CD4-positive, alpha-beta T cell treated with Interleukin-4 for 1 hour (primary cell): ENCODE measurements at regions not wholly inside any gene's neighbourhood (a gene's known extent, or its start where the extent isn't known, plus 50 kb on each side); places are given as distances from the start of the nearest gene placed in this dataset.
A peak's percentile ranks its signal among the peaks of the same experiment; 100 is the strongest.

Source experiments
- DNase-seq, 2 donors: peaks; one replicate each; pipeline ENCODE4 v3.0.0-alpha.2; 2020 to 2022

DNA sequence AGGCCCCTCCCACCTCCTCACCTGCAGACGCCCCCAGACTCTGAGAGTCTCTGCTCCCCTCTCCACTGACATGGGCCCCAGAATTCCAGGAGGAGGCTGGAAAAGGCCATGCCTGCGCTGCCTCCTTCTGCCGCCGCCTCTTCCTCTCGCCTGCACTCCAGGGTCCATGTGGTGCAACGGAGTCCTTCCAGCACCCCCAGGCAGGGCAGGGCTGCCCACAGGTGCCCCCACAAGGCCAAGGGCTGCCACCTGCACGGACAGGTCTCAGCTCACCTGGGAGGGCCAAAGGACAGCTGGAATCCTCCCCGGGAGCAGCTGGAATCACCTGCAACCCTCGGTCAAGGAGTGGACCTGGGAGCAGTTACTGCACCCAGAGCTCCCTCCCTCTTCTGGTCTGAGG is 194.9 kb downstream of the RBFOX3 start:
- DNase-seq, result no peak

DNA sequence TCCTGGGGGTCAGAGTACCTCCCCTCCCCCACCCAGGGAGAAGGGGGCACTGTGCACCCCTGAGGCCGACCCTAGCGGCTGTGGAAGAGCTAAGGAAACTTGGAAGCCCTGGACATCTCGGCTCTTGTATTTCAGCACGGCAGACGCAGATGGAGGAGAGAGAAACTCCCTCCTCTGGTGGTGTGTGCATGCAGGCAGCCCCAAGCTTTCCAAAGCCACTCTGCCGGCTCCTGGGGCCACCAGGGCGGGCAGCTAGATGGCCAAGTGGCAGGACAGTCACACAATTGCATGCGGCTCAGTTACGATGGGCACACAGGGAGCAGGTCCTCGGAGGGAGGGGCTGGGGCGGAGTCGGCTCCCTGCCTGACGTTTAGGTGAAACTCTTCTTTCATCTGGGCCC is 195.5 kb downstream of the RBFOX3 start:
- no peak for DNase-seq

DNA sequence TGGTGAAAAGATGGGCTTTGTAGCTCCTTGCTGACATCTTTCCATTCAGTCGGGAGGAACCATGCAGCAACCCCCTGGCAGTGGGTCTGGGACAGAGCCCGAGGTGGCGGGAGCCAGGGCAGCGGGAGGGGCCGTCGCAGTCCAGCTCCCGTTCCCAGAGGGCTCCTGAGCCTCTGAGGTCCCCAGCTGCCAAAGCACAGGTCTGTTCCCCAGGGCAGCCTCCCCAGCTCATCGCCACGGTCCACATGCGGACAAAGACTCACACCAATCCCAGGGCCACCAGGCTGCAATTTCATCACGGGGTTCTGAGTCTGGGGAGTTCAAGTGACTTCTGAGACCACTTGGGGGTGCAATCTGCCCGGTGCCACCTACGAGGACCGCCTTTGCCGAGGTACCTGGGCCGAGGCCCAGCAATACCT is 196.0 kb downstream of the RBFOX3 start:
- DNase-seq, result no peak

DNA sequence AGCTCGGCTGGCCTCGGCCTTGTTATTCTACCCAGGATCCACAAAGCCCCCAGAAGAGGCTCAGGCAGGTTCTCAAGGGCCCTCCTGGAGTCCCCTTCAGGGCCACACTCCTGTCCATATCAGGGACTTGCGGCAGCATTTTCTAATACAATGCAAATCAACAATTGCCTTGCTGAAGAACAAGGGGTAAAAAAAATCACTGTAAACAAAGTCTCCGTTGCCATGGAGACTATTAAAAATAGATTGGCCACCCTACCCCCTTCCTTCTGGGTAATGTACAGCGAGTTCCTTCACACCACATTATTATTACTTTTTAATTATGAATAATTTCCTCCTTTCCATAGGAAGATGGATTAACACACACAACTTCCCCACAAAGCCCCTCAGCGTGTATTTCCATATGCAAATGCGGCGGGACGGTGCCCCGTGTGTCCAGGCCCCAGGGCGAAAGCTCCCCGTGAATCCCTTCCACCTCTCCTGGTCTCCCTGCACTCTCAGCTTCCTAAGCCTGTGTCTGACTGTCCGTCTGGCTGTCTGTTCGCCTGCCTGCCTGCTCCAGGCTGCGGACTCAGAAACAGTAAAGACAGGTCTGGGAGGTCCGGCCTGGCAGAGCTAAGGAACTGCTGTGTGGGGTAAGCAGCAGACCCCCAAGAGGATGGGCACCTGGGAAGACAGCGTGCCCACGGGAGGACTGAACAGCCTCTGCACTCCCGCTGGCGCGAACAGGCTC is 196.6 kb downstream of the RBFOX3 start:
- DNase-seq, result no peak

DNA sequence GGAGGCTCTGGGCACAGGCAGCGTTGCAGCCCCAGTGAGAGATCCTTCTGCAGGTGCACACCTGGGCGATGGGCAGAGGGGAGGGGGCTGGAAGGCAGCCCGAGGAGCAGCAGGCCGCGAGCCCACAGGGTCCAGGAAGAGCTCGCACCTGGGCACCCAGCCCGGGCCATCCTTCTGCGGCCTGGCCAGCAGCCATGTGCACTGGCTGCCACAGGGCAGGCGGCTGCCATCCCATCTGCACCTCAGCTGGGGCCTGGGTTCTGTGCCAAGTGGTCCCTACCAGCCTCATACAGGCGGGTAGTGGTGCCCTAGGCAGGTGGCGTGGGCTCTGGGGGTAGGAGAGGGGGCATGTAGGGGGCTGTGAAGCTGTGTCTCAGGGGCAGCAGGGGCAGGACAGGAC is 197.2 kb downstream of the RBFOX3 start:
- no peak for DNase-seq

DNA sequence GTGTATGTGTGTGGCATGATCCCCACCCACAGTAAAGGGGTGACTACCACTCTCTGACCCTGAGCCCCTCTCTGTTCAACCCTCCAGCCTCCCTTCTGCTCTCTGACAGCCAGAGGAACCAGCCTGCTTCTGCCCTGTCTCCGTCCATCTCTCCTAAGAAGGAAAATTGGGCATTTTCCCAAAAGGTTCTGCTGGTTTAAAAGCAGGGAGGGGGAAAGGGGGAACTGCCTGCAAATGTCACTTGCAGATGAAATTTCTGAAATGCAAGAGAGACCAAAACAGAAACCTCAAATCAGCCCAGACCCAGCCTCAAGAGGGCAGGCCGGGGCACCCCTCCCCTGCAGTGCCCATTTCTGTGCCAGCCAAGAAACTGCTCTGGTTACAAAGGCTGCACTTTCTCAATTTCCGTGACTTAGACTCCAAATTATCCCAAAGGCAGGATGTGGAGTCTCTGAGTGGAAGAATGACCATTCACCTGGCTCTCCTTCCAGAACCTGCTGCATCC is 197.9 kb downstream of the RBFOX3 start:
- DNase-seq, result no peak

DNA sequence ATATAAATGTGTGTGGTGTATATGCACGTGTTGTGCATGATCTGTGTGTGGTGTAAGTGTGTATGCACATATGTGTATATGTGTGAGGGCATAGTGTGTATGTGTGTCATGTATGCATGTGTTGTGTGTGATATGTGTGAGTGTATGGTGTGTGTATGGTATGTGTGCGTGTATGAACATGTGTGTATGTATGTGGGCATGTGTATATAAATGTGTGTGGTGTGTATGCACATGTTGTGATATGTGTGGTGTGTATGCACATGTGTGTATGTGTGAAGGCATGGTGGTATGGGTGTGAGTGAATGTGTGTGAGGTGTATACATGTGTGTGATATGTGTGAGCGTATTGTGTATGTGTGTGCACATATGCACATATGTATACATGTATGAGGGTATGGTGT is 198.7 kb downstream of the RBFOX3 start:
- no peak for DNase-seq

DNA sequence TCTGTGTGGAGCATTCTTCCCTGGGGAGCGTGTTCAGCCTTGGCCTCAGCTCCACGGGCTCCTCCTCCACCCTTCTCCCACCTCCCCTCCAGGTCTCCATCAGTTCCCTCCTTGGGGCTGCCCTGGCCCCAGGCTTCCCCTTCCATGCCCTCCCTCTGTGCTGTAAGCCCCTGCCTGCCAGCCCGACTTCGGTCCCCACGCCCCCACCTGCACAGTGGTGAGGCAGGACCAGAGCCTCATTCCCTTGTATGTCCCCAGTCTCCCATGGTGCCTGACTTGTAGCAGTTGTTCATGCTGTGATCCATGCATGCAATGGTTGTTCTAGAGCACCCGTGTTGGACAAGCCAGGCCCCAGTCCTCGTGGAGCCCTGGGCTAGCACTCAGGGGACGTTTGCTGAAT is 199.4 kb downstream of the RBFOX3 start:
- no peak for DNase-seq

DNA sequence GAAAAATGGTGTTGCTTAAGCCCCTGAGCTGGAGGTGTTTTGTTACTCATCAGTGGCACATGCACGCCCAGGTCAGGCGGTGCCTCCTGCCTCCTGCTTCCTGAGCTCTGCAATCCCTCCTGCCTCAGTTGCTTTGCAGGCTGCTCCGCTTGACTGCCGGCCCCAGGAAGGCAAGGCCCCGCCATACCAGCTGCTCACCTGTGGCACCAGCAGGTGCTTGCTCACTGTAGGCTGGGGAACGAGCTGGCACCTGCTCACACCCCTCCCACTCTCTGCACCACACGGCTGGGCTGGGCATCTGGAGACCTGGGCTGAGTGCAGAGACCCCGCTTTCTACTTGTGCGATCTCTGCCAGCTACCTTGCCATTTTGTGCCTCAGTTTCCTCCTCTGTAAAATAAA is 200.2 kb downstream of the RBFOX3 start:
- no peak for DNase-seq

DNA sequence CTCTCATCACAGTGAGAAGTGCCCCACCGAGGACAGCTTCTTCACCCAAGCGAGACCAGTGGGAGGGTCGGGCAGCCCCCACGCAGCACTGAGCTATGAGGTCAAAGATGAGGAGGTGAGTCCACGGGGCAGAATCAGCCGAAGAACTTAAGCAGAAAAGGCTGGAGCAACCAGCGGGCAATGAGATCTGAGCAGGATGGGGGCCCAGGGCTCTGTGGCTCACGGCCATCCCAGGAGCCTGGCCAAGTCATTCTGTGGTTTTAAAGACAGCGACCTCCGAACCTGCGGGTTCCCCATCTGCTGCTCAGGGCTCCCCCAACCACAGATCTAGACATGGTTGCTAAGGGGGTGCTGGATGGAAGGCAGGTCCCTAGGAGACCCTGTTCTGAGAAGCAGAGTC is 202.6 kb downstream of the RBFOX3 start:
- no peak for DNase-seq

DNA sequence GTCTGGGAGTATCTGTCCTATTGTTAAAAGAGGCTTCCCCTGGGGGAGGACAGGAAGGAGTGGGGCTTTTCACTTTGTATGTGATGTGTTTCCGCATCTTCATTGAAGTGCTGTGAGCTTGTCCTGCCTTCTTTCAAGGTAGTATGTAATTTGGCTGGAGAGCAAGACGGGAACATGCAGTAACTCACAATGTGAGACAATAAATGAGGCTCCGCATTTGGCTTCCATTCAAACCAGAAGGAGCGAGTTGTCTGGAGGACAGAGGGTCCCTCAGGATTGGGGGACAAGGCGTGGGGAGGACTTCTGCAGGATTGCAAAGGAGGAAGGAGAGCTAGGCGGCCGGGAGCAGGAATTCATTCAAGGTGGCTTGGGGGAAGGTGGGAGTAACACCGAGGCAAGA is 203.5 kb downstream of the RBFOX3 start:
- DNase-seq, result no peak

DNA sequence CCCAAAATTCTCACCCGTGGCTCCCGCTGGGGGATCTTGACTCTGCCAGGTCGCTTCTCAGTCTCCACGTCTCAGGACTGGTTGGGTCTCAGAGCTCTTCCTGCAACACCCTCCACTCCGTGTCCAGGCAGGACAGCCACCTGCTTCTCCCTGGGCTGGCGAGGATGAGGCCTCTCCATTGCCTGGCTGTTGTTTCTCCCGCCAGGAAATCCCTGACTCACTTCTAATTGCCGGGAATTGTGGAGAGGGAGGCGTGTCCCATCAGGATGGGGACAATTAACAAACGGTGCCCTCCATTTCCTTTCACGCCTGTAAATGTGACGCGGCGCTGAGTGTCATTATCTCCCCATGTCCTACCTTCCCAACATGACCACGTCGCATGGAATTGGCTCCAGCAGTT is 204.5 kb downstream of the RBFOX3 start:
- DNase-seq, result no peak

DNA sequence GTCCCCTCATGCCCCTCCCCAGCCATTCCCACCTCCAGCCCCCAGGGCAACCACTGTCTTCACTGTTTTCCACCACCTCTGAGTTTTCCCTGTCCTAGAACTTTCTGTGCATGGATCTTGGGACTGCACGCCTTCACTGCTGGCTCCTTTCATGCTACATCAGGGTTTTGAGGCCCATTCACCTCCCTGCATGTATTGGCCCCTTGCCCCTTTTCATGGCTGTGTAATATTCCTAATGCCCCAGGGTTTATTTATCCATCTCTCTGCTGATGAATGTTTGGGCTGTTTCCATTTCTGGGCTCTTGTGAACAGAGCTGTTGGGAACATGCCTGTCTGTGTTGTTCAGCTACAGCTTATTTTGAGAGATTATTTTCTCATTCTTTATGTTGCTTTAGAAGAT is 205.0 kb downstream of the RBFOX3 start:
- DNase-seq, result no peak

DNA sequence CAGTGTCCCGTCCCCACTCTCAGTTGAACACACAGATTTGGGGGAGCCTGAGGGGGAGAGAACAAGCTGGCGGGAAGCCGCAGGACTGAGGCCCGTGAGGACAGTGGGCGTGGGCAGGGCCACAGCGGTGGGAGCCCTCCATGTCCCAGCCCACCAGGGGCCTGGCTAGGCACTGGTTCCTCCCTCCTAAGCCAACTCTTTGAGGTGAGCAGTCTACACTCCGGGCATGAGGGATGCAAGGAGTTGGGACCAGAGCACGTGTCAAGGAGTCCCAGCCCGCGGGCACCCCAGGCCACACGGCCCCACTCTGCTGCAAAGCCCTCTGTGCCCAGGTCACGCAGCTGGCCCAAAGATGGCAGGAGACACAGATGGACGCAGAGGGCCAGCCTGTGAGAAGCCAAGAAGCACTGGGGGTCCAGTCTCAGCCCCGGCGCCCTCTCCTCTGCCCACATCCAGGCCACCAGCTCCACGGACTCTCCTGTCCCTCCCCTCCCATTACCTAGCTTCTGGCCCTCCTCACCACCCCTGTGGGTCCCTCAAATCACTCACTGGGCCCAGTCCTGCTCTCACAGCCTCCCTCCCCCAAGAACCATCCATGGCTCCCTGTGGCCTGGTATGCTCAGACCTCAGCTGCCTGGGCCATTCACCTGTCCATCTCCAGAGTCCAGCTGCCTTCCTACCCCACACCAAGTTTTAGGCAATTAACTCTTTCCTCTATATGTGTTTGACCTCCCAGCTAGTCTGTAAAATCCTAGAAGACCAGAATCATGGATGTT is 206.5 kb downstream of the RBFOX3 start:
- DNase-seq, result no peak

DNA sequence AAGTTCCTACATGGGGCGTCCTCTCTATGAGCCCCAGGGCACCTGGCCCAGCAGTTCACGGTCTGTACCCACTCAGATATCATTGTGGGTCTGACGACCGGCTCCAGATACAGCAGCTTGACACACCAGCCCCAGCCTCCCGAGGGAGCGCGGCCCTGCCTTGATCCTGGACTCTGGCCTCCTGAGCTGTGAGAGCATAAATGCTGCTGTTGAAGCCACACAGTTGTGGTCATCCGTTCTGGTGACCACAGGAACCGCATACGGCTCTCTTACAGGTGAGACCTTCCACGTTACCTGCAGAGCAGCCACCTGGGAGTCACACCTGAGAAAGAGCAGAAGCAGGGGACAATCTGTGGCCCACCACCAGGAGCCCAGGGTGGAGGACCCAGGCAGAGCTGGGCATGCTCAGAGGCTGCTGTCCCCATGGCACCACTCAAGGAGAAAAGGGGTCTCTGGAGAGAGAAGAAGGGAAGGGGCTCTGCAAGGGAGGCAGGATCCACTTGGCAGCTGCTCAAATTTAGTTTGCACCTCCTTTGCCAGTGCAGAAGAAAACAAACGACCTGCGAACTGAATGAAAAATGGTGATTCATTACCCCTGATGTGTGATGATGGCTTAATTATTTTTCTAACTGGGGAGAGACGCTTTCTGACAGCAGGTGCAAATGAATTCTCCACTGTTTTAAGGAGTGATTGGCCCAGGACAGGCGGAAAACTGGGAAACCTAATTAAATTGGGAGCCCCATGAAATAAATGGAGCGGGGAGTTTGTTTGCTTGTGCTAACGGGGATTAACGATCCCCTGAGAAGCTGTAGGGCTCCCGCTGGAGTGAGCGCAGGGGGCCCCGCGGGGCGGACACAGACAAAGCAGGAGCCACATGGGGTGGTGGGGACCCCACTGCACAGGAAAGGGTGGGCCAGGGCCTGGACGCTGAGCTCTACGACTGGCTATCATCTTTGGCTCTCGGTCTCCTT is 208.9 kb downstream of the RBFOX3 start:
- no peak for DNase-seq

DNA sequence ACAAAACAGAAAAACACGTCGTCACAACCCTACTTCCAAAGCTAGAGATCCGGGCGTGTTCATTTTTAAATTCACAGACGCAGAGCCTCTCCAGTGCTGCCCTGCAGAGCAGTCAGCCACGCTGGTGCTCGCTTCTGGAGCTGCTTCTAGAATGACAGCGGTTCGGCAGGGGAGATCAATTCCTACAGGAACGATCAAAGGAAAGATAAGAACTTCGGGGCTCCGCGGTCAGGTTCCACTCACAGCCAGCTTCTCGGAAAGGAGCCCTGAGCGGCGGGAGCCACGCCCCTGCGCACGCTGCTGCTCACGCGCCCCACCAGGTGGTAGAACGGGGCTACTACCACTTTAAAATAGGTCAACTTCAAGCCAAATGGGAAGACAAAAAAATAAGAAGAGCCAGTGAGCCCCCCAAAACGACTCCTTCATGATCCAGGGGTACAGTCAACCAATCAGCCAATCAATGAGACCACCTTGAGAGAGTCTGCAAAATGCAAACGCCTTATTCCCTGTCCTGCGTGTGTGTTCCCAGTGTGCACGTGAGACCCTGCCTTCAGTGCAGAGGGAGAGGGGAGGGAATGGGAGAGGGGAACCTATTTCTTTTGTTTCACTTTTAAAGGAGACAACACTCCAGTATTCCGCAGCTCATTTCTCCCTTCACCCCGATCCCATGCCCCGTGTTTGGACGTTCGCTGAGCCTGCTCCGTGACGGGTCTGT is 209.7 kb downstream of the RBFOX3 start:
- peak; percentile 74 to 76 for DNase-seq

DNA sequence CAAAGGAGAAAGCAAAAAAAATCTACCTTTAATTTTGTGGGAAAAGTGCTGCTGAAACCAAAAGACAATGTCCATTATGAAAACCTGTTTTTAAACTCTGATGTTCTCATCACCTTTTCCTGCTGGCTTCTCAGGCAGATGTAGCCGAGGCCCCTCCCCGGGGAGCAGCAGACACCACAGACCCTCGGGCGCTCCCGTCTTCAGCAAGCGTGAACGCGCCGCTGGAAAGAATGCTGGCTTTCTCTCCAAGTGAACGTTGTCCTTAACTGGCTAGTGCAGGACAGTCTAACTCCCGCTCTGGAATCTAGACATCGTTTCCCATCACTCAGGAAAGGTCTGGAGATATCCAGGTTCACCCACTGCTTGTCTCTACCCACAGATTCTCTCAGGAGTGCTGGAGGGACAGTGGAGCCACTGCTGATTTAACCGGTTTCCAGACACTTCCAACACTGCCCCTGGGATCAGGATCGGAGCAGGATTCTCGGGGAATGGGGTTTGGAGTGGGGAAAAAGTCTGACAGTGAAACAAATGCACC is 211.2 kb downstream of the RBFOX3 start:
- no peak for DNase-seq

DNA sequence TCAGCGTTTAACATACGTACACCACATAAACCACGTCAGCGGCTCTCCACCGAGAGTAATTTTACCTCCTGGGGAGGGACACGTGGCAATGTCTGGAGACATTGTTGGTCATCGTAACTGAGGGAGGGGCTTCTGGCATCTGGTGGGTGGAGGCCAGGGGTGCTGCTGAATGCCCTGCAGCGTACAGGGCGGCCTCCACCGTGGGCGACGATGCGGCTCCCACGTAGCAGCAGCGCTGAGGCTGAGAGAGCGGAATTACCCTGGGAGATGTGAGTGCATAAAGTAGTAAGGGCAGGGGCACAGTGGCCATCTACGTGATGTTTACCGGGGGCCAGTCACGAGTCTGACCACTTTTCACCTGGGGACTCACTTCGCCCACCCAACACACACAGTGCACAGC is 212.4 kb downstream of the RBFOX3 start:
- DNase-seq, result no peak

DNA sequence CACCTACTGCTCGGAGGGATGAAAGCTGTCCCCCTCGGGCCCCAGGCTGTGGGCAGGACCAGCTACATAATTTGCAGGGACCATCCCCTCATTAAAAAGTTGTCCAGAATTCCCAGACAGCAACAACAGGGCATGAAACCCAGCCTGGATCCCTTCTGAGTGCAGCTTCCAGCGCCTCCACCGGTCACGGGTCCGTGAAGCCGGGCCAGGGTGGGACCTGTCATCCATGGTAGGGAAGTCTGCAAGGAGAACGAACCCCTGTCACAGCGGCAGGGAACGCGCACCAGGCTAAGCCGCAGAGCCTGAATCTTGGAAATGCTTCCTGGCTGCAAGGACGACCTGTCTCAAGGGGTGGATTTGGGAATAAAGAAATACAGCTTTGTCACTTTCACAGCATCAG is 214.2 kb downstream of the RBFOX3 start:
- no peak for DNase-seq

DNA sequence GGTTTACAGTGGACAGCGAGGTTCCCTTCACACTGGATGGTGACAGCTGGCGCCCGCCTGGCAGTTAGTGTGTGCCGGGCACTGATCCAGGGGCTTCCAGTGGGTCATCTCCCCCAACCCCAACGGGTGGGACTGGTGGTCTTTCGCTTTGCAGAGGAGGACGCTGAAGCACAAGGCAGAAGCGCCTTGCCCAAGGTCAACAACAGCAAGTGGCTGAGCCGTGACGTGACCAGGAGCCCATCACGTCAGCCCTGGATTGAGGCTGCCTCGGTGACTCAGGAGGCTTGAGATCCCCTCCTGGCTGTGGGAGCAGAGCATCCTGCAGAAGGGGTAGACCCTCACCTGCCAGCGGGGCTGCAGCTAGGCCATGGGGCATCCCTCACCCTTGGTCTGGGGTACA is 215.3 kb downstream of the RBFOX3 start:
- DNase-seq, result no peak

DNA sequence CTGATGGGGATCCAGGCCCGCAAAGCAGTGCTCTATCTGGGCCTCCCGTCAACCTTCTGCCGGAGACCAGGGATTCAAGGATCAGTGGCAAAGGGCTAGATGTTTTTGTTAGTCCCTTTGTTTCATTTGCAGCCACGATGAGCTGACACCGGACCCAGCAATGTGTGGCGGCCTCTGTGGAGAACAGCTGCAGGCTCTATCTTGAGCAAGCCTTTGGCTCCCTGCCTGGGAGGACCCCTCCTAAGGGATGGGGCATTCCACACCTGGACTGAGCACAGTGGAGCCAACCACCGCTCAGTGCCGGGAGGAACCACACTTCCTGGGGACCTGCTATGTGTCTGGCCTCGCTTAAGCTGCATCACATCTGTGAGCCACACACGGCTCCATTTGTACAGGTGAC is 215.8 kb downstream of the RBFOX3 start:
- no peak for DNase-seq

DNA sequence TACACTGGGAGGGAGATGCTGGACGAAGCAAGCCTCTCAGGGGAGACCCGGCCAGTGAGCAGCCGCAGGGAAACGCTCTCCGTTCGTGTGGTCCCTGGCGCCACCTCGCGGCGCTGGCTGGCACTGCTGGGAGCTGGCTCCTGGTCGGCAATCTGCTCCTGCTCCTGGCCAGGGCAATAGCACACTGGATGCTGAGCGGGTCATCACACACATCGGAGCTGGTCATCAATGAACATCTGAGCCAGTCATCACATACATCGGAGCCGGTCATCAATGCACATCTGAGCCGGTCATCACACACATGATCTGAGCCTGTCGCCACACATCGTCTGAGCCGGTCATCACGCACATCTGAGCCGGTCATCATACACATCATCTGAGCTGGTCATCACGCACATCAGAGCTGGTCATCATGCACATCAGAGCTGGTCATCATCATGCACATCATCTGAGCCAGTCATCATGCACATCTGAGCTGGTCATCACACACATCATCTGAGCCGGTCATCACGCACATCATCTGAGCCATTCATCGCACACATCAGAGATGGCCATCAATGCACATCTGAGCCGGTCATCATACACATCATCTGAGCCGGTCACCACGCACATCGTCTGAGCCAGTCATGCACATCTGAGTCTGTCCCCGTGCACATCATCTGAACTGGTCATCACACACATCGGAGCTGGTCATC is 217.3 kb downstream of the RBFOX3 start:
- peak; percentile 62 to 66 for DNase-seq
